HL-60 (cell line): ENCODE measurements at regions not wholly inside any gene's neighbourhood (a gene's known extent, or its start where the extent isn't known, plus 50 kb on each side); places are given as distances from the start of the nearest gene placed in this dataset.

Experiments used
- CTCF ChIP-seq: IDR thresholded peaks from one replicate; pipeline ENCODE4 v1.5.1; 2011; ENCODE audit warnings: low read length, control low read depth, inconsistent platforms; ENCODE audit not compliant: insufficient read depth
- POLR2AphosphoS5 ChIP-seq: IDR thresholded peaks from 2 replicates; pipeline ENCODE4 v1.6.1; 2012; ENCODE audit warnings: low read depth
- REST ChIP-seq: IDR thresholded peaks from 2 replicates; pipeline ENCODE4 v1.6.1; 2012; ENCODE audit warnings: low read depth; ENCODE audit not compliant: insufficient replicate concordance

GRCh38 chr4:100026066-100026465 lies 76.0 kb upstream of the H2AZ1 start:
- no peak for TF ChIP-seq CTCF
- TF ChIP-seq POLR2AphosphoS5, result no peak
- TF ChIP-seq REST, result no peak
